Stomach (tissue), 8 donors: ENCODE measurements at regions not wholly inside any gene's neighbourhood (a gene's known extent, or its start where the extent isn't known, plus 50 kb on each side); places are given as distances from the start of the nearest gene placed in this dataset.

Source experiments
- DNase-seq, 2 donors: peaks; one replicate each; pipeline versions ENCODE4 v3.0.0 to v3.0.0-alpha.2; 2013 to 2019
- H3K27ac ChIP-seq, 5 donors: fragments of 200-600 bp in 4 of 5; sonication (generic) in 4 of 5; one replicate each; pipeline ENCODE4 v1.5.1; 2013 to 2019; ENCODE audit warnings: mild to moderate bottlenecking in 1 of 5, moderate library complexity in 1 of 5
- H3K27me3 ChIP-seq, 3 donors: fragments of 200-600 bp; sonication (generic); one replicate each; pipeline ENCODE4 v1.5.1; 2017 to 2019; ENCODE audit warnings: mixed run types in 1 of 3
- H3K36me3 ChIP-seq, 4 donors: fragments of 200-600 bp; sonication (generic); 1 replicate in 3 of 4; 2 replicates in 1 of 4; pipeline ENCODE4 v1.5.1; 2016 to 2019
- H3K4me1 ChIP-seq, 4 donors: fragments of 200-600 bp; sonication (generic); one replicate each; pipeline ENCODE4 v1.5.1; 2016 to 2019
- H3K4me3 ChIP-seq, 4 donors: fragments of 200-600 bp; sonication (generic) in 3 of 4; one replicate each; pipeline ENCODE4 v1.5.1; 2016 to 2019; ENCODE audit warnings: mild to moderate bottlenecking in 1 of 4
- H3K9me3 ChIP-seq, 4 donors: fragments of 200-600 bp; sonication (generic); one replicate each; pipeline ENCODE4 v1.5.1; 2016 to 2019
- EP300 ChIP-seq: sonication (generic); formaldehyde crosslinking; IDR thresholded peaks from one replicate; pipeline ENCODE4 v1.6.1; 2017; ENCODE audit warnings: antibody characterized with exemption
- POLR2A ChIP-seq, 4 donors: fragments of 450-650 bp; IDR thresholded peaks; one replicate each; pipeline ENCODE4 v1.6.1; 2016; ENCODE audit warnings: antibody characterized with exemption in 4 of 4, control low read depth in 2 of 4, mild to moderate bottlenecking in 1 of 4, moderate library complexity in 1 of 4
- POLR2AphosphoS5 ChIP-seq, 3 donors: sonication (generic); formaldehyde crosslinking; IDR thresholded peaks; one replicate each; pipeline ENCODE4 v1.6.1; 2016; ENCODE audit warnings: antibody characterized with exemption in 3 of 3
- WGBS, 5 donors: extraction: QIAGEN DNeasy Blood & Tissue Kit in 3 of 5; methylation state at CpG; one replicate each; pipeline versions ENCODE4 v1.1.5 to v1.1.7; 2013 to 2018; 5-methylcytosine and 5-hydroxymethylcytosine counted together
- intact Hi-C: fragments of 100-400 bp; cut with DNase I; formaldehyde crosslinking; loops from one replicate; pipeline ENCODE4 v1.15.1; 2023; ENCODE audit warnings: low total_unique reads
- TF ChIP-seq, protein P1 (sequence below), 7 experiments: fragments of 450-650 bp in 4 of 7; fragments of 200-600 bp in 3 of 7; sonication (generic) in 3 of 7; IDR thresholded peaks; one replicate each; pipeline ENCODE4 v1.5.1; 2016 to 2019; ENCODE audit warnings: antibody characterized with exemption in 7 of 7, control low read depth in 2 of 7, mild to moderate bottlenecking in 1 of 7
- donor health status: healthy with polysubstance abuse.
- donor health status: Bipolar disorder and iron deficiency.
- donor health status: healthy.

DNA sequence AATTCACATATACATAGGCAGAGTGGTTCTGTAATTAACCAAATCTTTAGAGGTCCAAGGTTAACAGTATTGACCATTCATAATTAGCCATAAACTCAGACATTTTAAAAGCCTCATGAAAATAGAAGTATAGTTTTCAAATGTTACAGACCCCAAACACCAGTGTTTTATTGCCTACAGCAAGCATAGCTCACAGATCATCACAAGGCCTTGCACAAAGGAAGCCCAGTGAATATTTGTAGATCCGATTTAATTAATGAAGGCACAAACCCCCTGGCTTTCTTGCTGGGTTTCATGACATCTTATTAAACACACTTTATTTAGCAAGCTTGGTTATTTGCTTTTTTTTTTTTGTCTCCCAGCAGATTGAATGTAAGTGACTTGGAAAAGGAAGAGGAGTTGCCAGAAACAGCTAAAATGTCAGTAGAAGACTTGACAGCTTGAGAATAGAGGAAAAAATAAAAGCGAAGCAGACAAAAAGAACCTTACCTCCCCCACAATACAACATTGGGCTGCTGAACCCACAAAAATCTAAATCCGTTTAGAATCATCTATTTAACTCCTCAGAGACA lies 283.9 kb upstream of the TNC start:
- no peaks in the 10 kb centered on the region for H3K36me3 ChIP-seq
- no peaks in the 10 kb centered on the region for H3K27me3 ChIP-seq
- no peaks in the 10 kb centered on the region for H3K9me3 ChIP-seq
- H3K4me1 ChIP-seq, result no peaks in the 10 kb centered on the region
- intact Hi-C loops, result no loop called here
- H3K27ac ChIP-seq, result no peak overlapping the region
- H3K4me3 ChIP-seq, result no peak overlapping the region
- TF ChIP-seq POLR2AphosphoS5 (IDR thresholded peaks at IDR 0.05) (no peak), EP300 (no peak), POLR2A (IDR thresholded peaks at IDR 0.05) (no peak)
- TF ChIP-seq, protein P1, sequence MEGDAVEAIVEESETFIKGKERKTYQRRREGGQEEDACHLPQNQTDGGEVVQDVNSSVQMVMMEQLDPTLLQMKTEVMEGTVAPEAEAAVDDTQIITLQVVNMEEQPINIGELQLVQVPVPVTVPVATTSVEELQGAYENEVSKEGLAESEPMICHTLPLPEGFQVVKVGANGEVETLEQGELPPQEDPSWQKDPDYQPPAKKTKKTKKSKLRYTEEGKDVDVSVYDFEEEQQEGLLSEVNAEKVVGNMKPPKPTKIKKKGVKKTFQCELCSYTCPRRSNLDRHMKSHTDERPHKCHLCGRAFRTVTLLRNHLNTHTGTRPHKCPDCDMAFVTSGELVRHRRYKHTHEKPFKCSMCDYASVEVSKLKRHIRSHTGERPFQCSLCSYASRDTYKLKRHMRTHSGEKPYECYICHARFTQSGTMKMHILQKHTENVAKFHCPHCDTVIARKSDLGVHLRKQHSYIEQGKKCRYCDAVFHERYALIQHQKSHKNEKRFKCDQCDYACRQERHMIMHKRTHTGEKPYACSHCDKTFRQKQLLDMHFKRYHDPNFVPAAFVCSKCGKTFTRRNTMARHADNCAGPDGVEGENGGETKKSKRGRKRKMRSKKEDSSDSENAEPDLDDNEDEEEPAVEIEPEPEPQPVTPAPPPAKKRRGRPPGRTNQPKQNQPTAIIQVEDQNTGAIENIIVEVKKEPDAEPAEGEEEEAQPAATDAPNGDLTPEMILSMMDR (IDR thresholded peaks at IDR 0.05), result no peak
- no peak for DNase-seq
- 60 to 70% (median 64%) methylated on average over 3 of the region's 3 CpGs for WGBS, 5 donors

DNA sequence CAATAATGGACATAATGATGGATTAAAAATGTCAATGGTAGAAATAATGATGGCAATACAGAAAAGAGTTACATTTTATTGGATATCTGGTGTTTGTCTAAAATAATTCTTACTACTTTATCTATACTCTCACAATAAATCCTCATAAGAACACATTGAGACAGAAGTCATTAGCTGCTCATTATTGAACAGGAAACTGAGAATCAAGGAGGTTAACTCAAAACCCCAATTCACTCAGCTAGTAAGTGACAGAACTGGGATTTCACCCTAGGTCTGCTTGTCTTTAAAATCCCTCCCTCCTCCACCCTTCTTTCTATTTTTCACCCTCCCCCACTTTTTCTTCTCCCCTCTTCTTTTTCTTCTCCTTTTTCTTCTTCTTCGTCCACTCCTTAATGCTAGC lies 285.8 kb upstream of the TNC start:
- 84 to 100% (median 92%) methylated on average over 1 of the region's 1 CpG for WGBS, 5 donors
- TF ChIP-seq EP300, result no peak
- TF ChIP-seq POLR2AphosphoS5 (IDR thresholded peaks at IDR 0.05), result no peak
- TF ChIP-seq, protein P1 (IDR thresholded peaks at IDR 0.05), result no peak
- TF ChIP-seq POLR2A (IDR thresholded peaks at IDR 0.05), result no peak
- H3K27ac ChIP-seq, result no peak overlapping the region
- intact Hi-C loops, result no loop called here
- H3K4me1 ChIP-seq, result no peaks in the 10 kb centered on the region
- H3K27me3 ChIP-seq, result no peaks in the 10 kb centered on the region
- DNase-seq, result no peak
- no peaks in the 10 kb centered on the region for H3K9me3 ChIP-seq
- H3K4me3 ChIP-seq, result no peak overlapping the region
- no peaks in the 10 kb centered on the region for H3K36me3 ChIP-seq

GRCh38 chr9:115404311-115404710 lies 286.4 kb upstream of the TNC start:
- H3K36me3 ChIP-seq, result no peaks in the 10 kb centered on the region
- H3K4me3 ChIP-seq, result no peak overlapping the region
- H3K4me1 ChIP-seq, result no peaks in the 10 kb centered on the region
- no peak overlapping the region for H3K27ac ChIP-seq
- no peak for DNase-seq
- intact Hi-C loops, result no loop called here
- no peaks in the 10 kb centered on the region for H3K27me3 ChIP-seq
- no peaks in the 10 kb centered on the region for H3K9me3 ChIP-seq
- TF ChIP-seq POLR2A (IDR thresholded peaks at IDR 0.05) (no peak), POLR2AphosphoS5 (IDR thresholded peaks at IDR 0.05) (no peak), EP300 (no peak)
- TF ChIP-seq, protein P1 (IDR thresholded peaks at IDR 0.05), result no peak

DNA sequence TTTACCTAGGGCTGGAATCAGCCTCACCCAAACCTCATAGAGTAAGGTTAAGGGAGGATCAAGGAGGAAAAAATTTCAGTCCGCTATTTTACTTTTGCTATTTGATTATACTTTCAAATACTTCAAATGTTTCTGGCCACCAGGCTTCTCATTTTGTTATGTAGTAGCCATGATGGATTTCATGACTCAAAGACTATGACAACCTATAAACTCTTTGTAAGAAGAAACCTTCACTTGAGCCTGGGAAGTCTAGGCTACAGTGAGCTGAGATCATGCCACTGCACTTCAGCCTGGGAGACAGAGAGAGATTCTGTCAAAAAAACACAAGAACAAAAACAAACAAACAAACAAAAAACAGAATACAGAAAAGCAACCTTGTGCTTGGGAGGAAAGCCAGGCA lies 293.6 kb upstream of the TNC start:
- H3K27ac ChIP-seq, result no peak overlapping the region
- 85 to 96% (median 92%) methylated on average over 1 of the region's 1 CpG for WGBS, 5 donors
- intact Hi-C loops, result no loop called here
- no peaks in the 10 kb centered on the region for H3K27me3 ChIP-seq
- no peaks in the 10 kb centered on the region for H3K36me3 ChIP-seq
- no peak for TF ChIP-seq POLR2AphosphoS5 (IDR thresholded peaks at IDR 0.05)
- TF ChIP-seq, protein P1 (IDR thresholded peaks at IDR 0.05), result no peak
- TF ChIP-seq EP300, result no peak
- TF ChIP-seq POLR2A (IDR thresholded peaks at IDR 0.05), result no peak
- H3K9me3 ChIP-seq, result no peaks in the 10 kb centered on the region
- no peak for DNase-seq
- H3K4me1 ChIP-seq, result no peaks in the 10 kb centered on the region
- H3K4me3 ChIP-seq, result no peak overlapping the region
